GM21390 (cell line): ENCODE measurements at regions not wholly inside any gene's neighbourhood (a gene's known extent, or its start where the extent isn't known, plus 50 kb on each side); places are given as distances from the start of the nearest gene placed in this dataset.
"Not testable (repeated sequence)": the region's sequence is repeated elsewhere in the genome, so short reads cannot be mapped to it uniquely, and the experiment has no call there.

ENCODE experiments used
- ATAC-seq: cut with Tn5 transposase; IDR thresholded peaks from one replicate; pipeline ENCODE4 v1.9.1; 2021; ENCODE audit not compliant: unreplicated experiment

DNA sequence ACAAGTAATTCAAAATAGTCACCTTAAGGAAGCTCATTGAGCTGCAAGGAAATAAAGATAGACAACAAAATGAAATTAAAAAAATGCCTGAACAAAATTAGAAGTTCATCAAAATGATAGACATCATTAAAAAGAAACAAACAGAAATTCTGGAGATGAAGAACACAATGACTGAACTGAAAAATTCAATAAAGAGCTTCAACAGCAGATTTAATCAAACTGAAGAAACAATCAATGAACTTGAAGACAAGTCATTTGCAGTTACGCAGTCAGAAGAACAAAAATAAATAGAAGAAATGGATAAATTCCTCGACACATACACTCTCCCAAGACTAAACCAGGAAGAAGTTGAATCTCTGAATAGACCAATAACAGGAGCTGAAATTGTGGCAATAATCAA is 390.0 kb upstream of the SPAG17 start:
- no peak for ATAC-seq

DNA sequence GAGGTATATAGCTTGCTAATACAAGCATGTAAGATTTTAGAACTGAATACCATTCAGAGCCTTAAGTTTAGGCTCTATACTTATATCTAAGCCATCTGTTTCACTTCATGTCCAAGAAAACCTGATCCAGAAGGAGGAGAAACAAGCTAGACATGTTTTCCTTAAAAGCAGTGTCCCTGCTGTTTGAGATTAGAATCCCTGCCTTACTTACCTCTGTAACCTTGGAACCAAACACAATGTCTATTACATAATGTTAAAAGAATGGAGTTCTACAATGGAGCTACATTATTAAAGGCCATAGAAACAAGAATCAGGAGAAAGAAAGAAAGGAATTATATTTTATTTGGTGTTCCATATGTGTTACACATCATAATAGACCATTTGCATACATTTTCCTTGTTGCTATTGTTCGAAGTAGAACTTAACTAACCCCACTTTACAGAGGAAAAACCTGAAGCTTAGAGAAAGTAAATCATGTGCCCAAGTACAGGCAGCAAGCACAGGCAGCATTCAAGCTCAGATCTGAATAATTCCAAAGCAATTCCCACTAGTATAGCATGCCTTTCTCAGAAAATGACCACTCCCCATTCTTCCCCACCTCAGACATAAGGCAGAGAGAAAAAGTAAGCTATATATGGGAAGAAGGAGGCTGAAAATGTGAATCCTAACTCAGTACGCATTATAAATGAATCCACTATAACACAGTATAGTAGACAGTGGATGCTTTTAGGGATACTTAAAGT is 380.1 kb upstream of the SPAG17 start:
- ATAC-seq = no peak

DNA sequence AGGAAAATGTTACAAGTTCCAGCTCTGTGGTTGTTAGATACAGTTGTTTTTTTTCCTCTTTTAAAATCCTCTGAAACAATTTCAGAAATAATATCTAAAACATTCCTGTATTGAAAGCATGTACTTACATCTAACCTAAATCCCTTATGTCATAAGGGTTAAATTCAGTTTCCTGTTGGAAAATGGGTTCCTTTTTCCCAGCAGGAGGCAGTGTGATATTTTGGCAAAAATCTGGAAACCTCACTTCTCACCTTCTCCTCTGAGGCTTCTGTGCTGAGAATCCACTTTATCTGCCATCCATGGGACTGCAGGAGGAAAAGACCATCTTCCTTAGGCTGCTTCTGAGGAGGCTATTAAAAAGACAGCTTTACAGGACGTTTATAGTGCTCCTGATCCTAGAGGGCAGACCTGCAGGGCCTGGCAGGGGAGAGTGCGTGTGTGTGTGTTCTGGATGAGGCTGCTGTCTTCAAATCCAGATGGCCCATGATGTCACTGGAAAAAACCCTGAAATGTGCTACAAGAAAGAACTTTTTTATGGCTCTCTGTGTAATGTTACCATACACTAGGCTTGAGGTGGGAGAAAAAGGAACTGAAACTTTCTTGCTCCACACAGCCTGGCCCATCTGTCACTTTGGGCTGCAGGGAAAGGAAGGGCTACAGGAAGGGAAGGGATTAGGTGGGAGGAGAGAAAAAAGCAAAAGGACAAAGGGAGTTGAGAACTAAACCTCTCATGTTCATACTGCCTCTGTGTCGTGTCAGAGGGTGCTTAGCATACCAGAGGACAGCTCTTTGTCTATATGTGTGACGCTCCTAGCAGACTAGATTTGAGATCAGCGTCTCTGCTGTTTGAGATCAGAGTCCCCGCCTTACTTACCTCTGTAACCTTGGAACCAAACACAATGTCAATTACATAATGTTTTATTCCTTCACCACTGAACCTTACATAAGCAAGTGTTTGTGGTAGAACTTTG is 379.2 kb upstream of the SPAG17 start:
- ATAC-seq = no peak

DNA sequence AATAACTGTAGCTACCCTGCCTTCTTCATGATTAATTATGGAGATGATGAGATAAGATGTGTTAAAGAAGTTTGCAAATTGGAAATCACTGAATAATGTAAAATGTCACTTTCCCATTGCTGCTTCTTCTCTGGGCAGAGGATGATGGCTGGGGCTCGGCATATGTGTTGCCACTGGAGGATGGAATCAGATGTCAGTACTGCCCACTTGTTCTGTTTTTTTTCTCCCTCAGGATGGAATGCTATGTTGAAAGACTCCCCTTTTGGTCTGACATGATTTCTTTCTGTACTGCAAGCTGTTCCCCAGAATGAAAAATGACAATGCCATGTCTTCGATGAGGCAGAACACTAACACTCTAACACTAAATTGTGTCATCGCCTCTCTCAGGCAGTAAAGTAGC is 373.9 kb upstream of the SPAG17 start:
- ATAC-seq = no peak

DNA sequence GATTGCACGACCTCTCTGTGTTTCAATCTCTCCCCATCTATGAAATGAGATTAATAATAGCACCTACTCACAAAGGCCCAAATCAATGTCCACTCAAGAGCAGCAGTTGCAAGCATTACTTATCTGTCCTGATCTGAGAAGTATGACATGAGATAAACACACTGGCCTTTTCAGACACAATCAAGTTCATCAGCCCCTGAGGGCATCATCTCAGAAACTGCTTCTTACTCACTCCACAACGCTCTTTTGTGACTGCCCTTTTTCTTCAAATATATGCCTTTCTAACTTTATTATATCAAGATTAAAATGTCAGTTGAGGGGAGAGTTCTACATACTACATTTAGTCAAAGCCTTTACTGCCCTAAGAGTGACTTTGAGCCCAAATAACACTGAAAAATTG is 371.9 kb upstream of the SPAG17 start:
- ATAC-seq = no peak

DNA sequence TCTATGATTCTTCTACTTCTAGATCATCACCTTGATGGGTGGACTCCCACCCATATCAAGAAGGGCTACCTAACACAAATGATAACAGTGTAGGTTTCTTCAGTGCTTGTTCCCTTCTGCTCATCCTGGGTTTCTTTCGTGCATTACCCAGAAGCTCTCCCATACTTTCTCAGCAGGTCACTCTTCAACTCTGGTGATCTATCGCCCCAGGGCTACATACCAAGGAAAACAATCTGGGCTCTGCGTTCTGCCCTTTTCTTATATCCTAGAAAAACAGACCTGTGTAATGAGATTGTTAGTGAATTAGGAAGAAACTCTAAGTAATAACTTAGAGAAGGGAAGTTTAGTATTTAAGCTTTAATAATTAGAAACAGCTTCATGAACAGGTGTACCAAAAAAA is 370.6 kb upstream of the SPAG17 start:
- ATAC-seq = no peak

DNA sequence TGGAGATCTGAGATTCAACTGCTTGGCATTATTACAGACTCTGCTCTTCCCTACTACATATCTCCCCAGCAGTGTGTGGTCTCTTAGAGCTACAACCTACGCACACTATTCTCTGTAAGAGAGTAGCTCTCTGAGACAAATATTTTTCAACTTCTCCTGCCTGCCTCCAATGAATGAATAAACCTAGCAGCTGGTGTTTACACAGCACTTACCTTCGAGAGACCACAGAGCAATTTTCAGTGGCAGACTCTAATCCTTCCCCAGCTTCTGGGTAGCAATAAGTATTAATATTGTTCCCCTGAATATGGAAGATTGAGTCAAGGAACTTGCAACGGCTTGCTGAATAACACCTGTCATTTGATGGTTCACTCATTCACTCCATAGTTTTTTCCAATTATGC is 350.9 kb upstream of the SPAG17 start:
- no peak for ATAC-seq

DNA sequence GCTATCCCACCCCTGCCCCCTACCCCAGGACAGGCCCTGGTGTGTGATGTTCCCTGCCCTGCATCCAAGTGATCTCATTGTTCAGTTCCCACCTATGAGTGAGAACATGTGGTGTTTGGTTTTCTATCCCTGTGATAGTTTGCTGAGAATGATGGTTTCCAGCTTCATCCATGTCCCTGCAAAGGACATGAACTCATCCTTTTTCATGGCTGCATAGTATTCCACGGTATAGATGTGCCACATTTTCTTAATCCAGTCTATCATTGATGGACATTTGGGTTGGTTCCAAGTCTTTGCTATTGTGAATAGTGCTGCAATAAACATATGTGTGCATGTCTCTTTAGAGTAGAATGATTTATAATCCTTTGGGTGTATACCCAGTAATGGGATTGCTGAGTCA is 326.9 kb upstream of the SPAG17 start:
- ATAC-seq = not testable (repeated sequence)

DNA sequence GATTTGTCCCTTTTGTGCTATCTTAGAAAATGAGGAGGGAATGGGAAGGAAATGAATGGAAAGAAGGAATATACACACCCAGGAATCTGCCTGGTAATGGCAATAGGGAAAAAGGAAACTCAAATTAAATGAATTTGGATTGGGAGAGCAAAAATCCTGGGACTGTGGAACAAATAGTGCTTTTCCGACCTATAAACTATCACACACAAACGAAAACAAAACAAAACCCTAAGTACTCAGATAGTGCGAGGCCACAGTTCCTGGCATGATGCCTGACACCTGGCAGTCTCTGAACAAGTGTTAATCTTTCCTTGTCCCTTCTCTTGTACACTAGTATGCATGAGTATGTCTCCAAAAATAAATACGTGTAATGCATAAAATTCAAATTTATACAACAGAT is 319.8 kb upstream of the SPAG17 start:
- ATAC-seq = no peak

DNA sequence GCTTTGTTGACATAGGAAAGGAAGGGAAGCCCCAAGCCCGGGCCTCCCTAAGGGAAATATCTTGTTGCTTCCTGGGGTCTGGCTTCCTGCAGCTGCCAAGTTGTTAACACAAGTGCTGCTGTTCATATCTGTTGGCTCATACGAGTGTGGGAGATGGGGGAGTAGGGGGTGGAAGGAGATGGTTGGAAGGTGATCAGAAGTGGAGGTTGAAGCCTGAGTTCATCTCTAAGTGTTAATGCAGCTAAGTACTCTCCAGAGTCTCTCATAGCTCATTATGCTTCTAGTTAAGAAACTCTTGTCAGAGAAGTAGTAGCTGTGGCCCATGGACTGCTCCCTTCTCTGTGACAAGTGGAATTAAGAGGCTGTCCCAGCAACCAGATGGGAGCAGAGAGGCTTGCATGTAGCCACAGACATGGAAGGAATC is 319.2 kb upstream of the SPAG17 start:
- no peak for ATAC-seq

DNA sequence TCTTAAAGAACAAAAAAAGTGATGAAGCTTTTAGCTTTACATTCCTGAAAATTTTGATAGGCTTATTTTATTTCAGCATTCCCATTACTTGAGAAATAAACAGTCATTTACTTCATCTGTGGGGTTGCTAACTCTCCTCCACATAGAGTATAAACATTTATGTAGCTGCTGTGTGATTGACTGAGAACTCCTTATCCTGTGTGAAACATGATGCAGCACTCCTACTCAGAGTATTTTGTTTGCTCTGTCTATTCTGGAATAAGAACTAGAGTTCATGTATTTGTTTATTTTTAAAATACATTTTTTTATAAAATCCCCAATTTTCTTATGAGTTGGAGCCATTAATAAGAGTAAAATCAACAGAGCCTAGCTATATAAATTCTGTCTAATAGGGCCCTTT is 318.7 kb upstream of the SPAG17 start:
- no peak for ATAC-seq

DNA sequence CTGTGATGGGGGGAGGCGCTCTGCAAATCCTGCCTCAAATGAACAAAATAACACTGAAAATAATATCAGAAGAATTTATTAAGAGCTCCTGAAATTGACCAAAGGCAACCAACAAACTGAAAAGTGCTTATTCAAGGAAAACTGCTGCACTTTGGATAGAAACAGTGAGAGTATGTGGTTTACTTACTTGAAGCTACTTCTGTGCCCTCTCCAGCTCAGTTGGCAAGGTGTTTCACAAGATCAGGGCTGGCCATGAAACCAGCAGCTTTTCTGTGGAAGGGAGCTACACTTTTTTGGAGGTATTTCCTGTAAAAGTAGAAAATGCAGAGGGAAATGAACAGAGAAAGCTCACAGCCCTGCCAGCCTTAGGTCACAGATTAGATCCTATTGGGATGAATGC is 310.0 kb upstream of the SPAG17 start:
- ATAC-seq = no peak

DNA sequence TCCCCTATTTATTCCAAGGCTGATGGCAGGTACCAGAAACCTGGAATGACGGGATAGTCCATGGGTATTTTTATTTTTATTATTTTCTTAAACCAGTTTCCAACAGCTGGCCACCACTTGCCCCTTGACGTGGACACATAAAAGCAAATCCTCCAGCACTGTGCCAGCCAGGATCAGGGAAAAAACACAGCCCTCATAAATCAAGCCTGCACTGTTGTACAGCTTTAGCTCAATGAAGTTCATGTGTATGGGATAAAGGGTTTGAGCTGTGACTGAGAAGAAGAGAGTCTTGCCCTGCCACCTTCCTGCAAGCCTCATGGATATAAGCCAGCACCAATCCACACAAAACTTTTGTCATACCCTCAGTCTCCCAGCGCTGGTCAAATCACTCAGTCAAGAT is 303.8 kb upstream of the SPAG17 start:
- no peak for ATAC-seq

DNA sequence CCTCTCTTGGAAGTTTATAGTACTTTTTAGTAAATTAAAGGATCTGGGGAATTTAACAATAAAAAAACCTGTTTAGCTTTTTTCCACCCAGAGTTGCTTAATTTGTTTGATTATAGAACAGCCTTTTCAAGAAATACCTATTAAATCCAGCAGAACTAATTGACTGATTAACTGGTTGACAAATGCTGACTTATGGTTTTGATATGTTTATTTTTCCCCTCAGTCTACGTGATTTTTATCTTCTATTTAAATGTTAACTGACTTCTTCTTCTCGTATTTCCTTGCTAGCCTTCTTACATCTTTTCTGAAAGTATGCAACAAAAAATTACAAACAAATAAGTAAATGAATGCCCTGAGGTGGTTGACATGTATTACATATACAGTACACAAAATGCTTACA is 302.9 kb upstream of the SPAG17 start:
- no peak for ATAC-seq

DNA sequence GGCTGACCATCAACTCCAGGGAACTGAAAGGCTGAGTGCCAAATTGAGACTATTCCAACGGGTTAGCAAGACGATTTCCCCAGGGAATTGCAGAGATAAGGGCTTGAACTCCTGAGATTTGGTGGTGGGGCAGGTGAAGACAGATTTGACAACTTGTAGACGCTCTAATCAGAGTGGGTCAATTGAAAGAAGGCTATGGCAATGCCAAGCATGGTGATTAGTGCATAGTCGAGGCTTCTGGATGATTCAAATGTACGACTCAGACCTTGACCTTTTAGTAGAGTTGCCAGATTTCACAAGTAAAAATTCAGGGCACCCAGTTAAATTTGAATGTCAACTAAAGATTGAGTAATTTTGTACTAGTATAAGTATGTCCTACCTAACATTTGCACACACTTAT is 302.1 kb upstream of the SPAG17 start:
- no peak for ATAC-seq

DNA sequence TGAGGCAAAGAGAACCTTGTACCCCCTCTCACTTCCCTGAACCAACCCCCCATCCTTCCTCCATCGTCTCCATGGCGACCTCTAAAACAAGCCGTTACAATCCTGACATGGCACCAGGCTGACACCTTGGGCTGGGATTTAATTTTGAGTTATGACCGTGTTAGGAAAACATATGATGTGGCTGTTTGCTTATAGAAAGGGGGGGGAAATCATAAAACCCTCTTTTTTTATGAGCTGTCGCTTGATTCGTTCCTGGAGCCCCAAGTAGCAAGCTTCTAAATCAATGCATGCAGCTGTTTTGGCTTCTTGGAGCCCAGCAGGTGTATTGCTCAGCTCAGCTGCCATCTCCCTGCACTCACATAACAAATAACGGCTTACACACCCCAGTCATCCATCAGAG is 301.2 kb upstream of the SPAG17 start:
- ATAC-seq = no peak

DNA sequence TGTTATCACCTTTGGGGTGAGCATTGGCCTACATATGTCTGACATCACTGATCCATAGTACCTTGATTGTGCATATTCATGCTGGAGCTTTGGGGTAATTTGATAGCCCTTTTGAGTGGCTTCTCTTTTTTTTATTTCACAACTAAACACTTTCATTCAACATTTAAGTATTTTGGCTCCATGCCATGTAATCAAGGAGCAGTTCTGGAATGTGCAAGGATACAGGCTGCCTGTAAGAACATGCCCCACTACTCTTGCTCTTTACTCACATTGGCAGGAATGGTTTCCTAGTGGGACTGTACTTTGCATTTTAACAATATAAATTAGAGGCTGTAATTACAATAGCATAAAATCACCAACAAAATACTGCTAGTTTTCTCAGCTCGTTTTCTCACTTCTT is 300.7 kb upstream of the SPAG17 start:
- ATAC-seq = no peak

DNA sequence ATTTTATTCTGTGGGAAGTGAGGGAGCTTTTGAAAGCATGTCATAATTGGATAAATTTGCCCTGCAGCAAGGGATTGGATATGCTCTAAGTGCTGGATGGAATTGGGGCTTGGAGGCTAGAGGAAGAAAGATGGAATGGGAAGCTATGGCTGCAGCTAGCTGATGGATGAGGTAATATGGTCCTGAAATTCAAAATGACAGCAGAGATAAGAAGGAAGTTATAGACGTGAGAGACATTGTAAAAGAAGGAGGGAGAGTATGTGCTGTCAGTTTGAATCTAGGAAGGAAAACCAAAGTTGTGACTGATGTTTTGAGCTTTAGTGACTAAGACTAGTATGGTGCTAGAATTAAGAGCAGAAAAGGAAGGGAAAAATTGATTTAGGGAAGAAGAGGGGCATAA is 299.9 kb upstream of the SPAG17 start:
- ATAC-seq = no peak

DNA sequence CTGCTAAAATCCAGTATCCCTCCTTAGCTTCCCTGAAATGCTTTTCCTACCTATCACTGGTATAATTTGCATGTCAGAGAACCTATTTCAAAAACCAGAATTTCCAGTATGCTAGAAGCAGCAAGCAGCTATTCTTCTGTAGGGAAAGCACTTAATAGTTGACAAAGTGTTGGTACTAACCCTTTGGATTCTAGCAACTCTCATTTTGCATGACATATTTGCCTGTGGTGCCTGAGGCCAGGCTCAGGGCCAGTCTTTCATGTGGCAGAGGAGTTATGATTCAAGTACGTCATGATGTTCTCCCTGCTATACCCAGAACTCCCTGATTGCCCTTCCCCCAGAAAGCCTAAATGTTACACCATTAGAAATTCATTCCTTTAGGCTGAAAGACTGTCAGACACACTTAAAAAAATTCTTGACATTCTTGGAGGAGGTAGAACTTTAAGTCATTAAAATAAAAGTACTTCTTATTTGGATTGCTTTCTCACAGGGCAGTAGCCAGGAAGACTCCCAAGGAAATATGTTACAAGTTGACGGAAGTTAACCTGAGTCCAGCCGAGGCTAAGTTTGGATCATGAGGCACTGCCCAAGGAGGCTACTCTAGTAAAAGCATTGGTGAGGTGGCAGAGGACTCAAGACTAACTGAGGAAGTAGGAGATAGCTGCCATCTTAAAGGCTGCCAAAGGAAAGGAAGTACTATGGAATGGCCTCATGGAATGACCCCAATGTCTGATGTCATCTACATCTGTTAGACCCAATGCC is 298.4 kb upstream of the SPAG17 start:
- no peak for ATAC-seq

DNA sequence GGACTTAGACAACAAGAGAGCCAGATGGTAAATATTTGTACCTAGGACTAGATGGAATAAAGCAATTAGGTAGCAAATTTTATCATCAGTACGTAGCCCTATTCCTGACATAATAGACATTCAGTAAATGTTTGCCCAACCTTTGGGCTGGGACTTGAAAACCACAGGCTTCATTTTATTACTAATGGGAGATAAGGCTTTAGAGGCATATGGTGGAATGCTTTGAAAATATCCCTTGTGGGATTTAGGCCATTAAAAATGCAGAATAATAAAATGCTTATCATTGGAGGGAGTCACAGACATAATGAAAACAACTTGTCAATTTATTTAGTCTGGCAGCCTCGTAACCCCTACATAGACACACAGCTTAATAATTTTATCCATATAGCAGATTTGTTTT is 296.1 kb upstream of the SPAG17 start:
- no peak for ATAC-seq

DNA sequence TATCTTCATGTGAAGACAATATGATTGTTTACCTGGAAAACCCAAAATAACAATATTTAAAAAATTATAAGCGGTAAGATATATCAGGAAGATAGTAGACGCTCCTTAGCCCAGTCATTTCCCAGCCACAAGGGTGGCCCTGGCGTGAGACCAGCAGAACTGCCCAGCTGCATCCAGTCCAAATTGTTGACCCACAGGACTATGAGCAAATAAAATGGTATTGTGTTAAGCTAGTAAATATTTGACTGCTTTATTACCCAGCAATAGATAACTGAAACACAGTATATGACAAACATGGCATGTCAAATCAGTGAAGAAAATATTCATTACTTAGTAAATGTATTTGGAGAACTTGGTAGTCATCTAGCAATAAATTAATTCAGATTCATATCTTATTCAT is 294.3 kb upstream of the SPAG17 start:
- no peak for ATAC-seq

DNA sequence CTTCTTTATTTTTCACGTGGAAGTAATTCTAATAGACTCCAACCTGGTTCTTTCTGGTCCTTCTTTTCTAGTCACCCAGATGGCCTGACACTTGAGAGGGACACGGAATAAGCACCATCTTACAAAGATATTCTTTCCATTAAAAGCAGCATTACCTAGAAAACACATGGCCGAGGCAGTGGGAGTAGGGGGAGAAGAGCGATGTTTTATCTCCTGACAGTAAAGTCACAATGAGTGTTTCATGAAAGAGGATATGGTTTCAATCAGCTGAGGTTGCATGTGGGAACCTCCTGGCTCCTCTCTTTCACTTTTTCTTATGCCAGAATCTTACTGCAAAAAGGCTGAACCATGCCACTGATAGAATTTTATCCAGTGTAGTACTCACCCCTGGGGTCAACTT is 288.8 kb upstream of the SPAG17 start:
- ATAC-seq = no peak
